ENCODE measurements at regions not wholly inside any gene's neighbourhood (a gene's known extent, or its start where the extent isn't known, plus 50 kb on each side); places are given as distances from the start of the nearest gene placed in this dataset.

GRCh38 chr1:229185963-229186362 is 84.9 kb upstream of the RAB4A start:
- H3K9me3 ChIP-seq = no peaks in the 10 kb centered on the region
- no peaks in the 10 kb centered on the region for H3K36me3 ChIP-seq
- H3K4me3 ChIP-seq = no peak overlapping the region
- no peak for DNase-seq
- intact Hi-C loops (cut with DNase I) = no loop called here
- H3K27me3 ChIP-seq = no peaks in the 10 kb centered on the region
- TF ChIP-seq POLR2A (IDR thresholded peaks at IDR 0.05) = no peak
- H3K27ac ChIP-seq = no peak overlapping the region
- 97% methylated on average over 4 of the region's 4 CpGs for WGBS, 2 donors
- H3K4me1 ChIP-seq = no peaks in the 10 kb centered on the region

GRCh38 chr1:229186373-229187056 is 84.4 kb upstream of the RAB4A start:
- H3K27ac ChIP-seq = no peak overlapping the region
- no peak overlapping the region for H3K4me3 ChIP-seq
- H3K27me3 ChIP-seq = no peaks in the 10 kb centered on the region
- 84 to 86% methylated on average over 9 of the region's 9 CpGs for WGBS, 2 donors
- H3K36me3 ChIP-seq = no peaks in the 10 kb centered on the region
- no peak for DNase-seq
- intact Hi-C loops (cut with DNase I) = no loop called here
- H3K4me1 ChIP-seq = no peaks in the 10 kb centered on the region
- TF ChIP-seq POLR2A (IDR thresholded peaks at IDR 0.05) = no peak
- TF ChIP-seq EP300 (IDR thresholded peaks at IDR 0.05) = no peak
- no peak for TF ChIP-seq CTCF (IDR thresholded peaks at IDR 0.05)
- no peak for TF ChIP-seq POLR2AphosphoS5 (IDR thresholded peaks at IDR 0.05)
- no peaks in the 10 kb centered on the region for H3K9me3 ChIP-seq

GRCh38 chr1:229190057-229190575 is 80.8 kb upstream of the RAB4A start:
- no peak for DNase-seq
- intact Hi-C loops (cut with DNase I) = no loop called here
- Histone ChIP-seq H3K4me3 (no peak overlapping the region), H3K4me1 (no peaks in the 10 kb centered on the region), H3K36me3 (no peaks in the 10 kb centered on the region), H3K9me3 (no peaks in the 10 kb centered on the region), H3K27me3 (no peaks in the 10 kb centered on the region), H3K27ac (no peak overlapping the region)
- 88% methylated on average over 1 of the region's 1 CpG for WGBS, 2 donors
- TF ChIP-seq POLR2A (IDR thresholded peaks at IDR 0.05) = no peak
- no peak for TF ChIP-seq CTCF (IDR thresholded peaks at IDR 0.05)
- TF ChIP-seq POLR2AphosphoS5 (IDR thresholded peaks at IDR 0.05) = no peak
- TF ChIP-seq EP300 (IDR thresholded peaks at IDR 0.05) = no peak

- H3K27me3 ChIP-seq = no peaks in the 10 kb centered on the region
- no peak overlapping the region for H3K27ac ChIP-seq
- no peak for DNase-seq
- no peaks in the 10 kb centered on the region for H3K36me3 ChIP-seq
- 73 to 76% methylated on average over 3 of the region's 3 CpGs for WGBS, 2 donors
- TF ChIP-seq POLR2A (IDR thresholded peaks at IDR 0.05) (no peak), EP300 (IDR thresholded peaks at IDR 0.05) (no peak), CTCF (IDR thresholded peaks at IDR 0.05) (no peak), POLR2AphosphoS5 (IDR thresholded peaks at IDR 0.05) (no peak)
- no peaks in the 10 kb centered on the region for H3K4me1 ChIP-seq
- intact Hi-C loops (cut with DNase I) = no loop called here
- H3K9me3 ChIP-seq = no peaks in the 10 kb centered on the region
- H3K4me3 ChIP-seq = no peak overlapping the region
These were observed 79.7 kb upstream of the RAB4A start for GRCh38 chr1:229191066-229191674.

GRCh38 chr1:229192031-229192430 is 78.9 kb upstream of the RAB4A start:
- no peak for DNase-seq
- Histone ChIP-seq H3K4me3 (no peak overlapping the region), H3K36me3 (no peaks in the 10 kb centered on the region), H3K9me3 (no peaks in the 10 kb centered on the region), H3K4me1 (no peaks in the 10 kb centered on the region), H3K27ac (no peak overlapping the region), H3K27me3 (no peaks in the 10 kb centered on the region)
- WGBS, 2 donors = 46 to 75% methylated on average over 1 of the region's 1 CpG
- intact Hi-C loops (cut with DNase I) = no loop called here
- TF ChIP-seq POLR2AphosphoS5 (IDR thresholded peaks at IDR 0.05) (no peak), CTCF (IDR thresholded peaks at IDR 0.05) (no peak), POLR2A (IDR thresholded peaks at IDR 0.05) (no peak), EP300 (IDR thresholded peaks at IDR 0.05) (no peak)

Measured in sigmoid colon (tissue), 6 donors.